ENCODE measurements at regions not wholly inside any gene's neighbourhood (a gene's known extent, or its start where the extent isn't known, plus 50 kb on each side); places are given as distances from the start of the nearest gene placed in this dataset.
"Not testable (repeated sequence)": the region's sequence is repeated elsewhere in the genome, so short reads cannot be mapped to it uniquely, and the experiment has no call there.

DNA sequence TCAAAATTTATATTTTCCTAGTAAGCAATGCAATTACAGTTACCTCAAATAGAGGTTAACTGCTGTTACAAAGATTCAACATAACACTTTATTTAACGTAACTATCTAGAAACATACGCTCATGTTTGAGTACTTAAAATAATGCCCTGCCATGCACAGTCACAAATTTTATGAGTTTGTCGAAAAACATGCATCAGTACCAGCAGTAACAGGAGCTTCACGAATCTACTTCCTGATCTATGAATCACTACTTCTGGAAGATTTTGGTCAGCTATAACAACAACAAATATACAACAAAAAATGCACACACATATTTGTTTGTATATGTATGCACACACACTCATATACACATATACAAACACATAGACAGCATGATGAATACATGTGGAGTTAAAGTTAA lies 881.8 kb downstream of the FSCB start:
- in situ Hi-C loops (cut with HindIII; ENCODE audit: low sequenced_read_pairs): no loop called here

DNA sequence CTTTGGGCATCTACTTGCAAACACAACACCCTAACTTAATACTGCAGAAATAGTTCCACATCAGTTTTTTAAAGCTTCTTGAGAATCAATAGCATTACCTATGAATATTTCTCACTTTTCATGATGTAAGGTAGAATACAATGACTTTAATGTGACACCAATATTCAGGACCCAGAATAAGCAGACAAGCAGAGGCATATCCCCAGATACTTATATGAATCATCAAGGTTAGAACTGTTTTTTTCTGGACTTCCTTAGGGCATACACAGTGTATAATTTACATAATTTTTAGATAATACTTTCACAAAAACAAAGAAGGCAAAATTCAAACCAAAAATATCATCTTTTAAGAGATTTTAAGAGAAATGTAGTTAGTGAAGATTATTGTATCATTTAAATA lies 885.8 kb downstream of the FSCB start:
- in situ Hi-C loops (cut with HindIII; ENCODE audit: low sequenced_read_pairs): no loop called here

GRCh38 chr14:43595096-43595772 lies 911.8 kb downstream of the FSCB start:
- in situ Hi-C loops (cut with HindIII; ENCODE audit: low sequenced_read_pairs): no loop called here

- in situ Hi-C loops (cut with HindIII; ENCODE audit: low sequenced_read_pairs): no loop called here
These were observed 915.3 kb downstream of the FSCB start for GRCh38 chr14:43591776-43592175.

- in situ Hi-C loops (cut with HindIII; ENCODE audit: low sequenced_read_pairs): no loop called here
These were observed 919.9 kb downstream of the FSCB start for GRCh38 chr14:43587183-43587582.

- in situ Hi-C loops (cut with HindIII; ENCODE audit: low sequenced_read_pairs): no loop called here
These were observed 927.4 kb downstream of the FSCB start for GRCh38 chr14:43579671-43580070.

- in situ Hi-C loops (cut with HindIII; ENCODE audit: low sequenced_read_pairs): no loop called here
These were observed 939.1 kb downstream of the FSCB start for GRCh38 chr14:43568022-43568421.

DNA sequence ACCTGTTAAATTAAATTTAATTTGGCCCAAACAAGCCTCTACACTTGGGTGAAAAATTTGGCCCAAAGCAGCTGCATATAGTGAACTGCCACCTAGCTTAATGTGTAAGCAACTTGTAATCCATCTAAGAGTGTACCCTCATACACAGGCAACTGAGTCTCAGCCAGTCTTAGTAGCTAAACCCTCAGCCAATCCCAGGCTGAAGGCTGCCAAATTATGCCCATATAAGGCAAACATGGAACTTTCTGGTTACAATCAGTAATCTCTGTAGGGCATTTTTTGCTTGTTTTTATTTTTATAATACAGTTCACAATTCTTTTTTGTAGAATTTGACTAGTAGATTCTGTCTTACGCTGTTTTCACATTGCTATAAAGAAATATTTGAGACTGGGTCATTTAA lies 958.7 kb downstream of the FSCB start:
- in situ Hi-C loops (cut with HindIII; ENCODE audit: low sequenced_read_pairs): no loop called here

DNA sequence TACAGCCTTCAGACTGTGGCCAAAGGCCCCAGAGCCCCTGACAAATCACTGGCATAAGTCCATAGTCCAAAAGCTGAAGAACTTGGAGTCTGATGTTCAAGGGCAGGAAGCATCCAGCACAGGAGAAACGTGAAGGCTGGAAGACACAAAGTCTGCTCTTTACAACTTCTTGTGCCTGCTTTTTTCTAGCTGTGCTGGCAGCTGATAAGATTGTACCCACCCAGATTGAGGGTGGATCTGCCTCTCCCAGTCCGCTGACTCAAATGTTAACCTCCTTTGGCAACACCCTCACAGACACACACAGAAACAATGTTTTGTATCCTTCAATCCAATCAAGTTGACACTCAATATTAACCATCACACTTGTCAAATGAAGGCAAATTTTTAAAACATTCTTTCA lies 959.5 kb downstream of the FSCB start:
- in situ Hi-C loops (cut with HindIII; ENCODE audit: low sequenced_read_pairs): not testable (repeated sequence)

- in situ Hi-C loops (cut with HindIII; ENCODE audit: low sequenced_read_pairs): no loop called here
These were observed 965.7 kb downstream of the FSCB start for GRCh38 chr14:43541356-43541755.

- in situ Hi-C loops (cut with HindIII; ENCODE audit: low sequenced_read_pairs): no loop called here
These were observed 966.1 kb downstream of the FSCB start for GRCh38 chr14:43540948-43541347.

GRCh38 chr14:43539210-43539609 lies 967.9 kb downstream of the FSCB start:
- in situ Hi-C loops (cut with HindIII; ENCODE audit: low sequenced_read_pairs): no loop called here

- in situ Hi-C loops (cut with HindIII; ENCODE audit: low sequenced_read_pairs): no loop called here
These were observed 971.7 kb downstream of the FSCB start for GRCh38 chr14:43535231-43535838.

GRCh38 chr14:43532825-43533416 lies 974.2 kb downstream of the FSCB start:
- in situ Hi-C loops (cut with HindIII; ENCODE audit: low sequenced_read_pairs): no loop called here

DNA sequence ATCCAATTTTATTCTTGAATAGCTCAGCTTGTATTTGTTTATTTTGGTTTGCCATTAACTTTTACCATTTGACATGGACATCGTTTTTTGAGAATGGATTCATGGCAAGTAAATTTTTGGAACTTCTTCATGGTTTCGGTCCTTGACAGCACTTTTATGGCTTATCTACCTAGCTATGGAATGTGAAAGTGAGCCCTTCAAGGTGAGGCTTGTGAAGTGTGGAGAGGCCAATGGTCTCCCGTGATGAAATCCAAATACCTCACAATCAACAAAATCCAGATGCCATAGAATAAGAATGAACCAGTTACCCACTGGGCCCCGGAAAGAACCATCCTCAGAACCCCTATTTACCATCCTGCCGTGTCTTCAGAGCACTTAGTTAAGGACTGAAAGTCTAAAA lies 978.8 kb downstream of the FSCB start:
- in situ Hi-C loops (cut with HindIII; ENCODE audit: low sequenced_read_pairs): no loop called here

GRCh38 chr14:43525658-43526057 lies 981.4 kb downstream of the FSCB start:
- in situ Hi-C loops (cut with HindIII; ENCODE audit: low sequenced_read_pairs): no loop called here

- in situ Hi-C loops (cut with HindIII; ENCODE audit: low sequenced_read_pairs): no loop called here
These were observed 984.2 kb downstream of the FSCB start for GRCh38 chr14:43522901-43523300.

- in situ Hi-C loops (cut with HindIII; ENCODE audit: low sequenced_read_pairs): no loop called here
These were observed 984.9 kb downstream of the FSCB start for GRCh38 chr14:43522191-43522590.

DNA sequence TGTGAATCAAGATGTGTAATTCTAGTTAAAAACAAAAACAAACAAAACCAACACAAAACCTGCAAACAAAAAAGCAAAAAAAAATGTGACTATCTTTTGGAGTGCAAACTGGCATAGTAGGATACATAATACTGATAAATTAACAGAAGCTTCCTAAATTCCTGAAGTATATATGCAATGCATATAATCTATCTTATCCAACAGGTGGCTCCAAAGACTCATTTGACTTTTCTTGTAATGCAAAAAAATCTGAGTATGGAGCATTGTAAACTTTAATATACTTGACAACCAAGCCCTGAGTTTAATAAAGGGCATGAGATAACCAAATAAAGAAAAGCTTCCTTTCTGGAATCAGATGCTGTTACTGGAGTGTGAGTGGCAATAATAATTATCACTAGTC lies 1003.6 kb downstream of the FSCB start:
- in situ Hi-C loops (cut with HindIII; ENCODE audit: low sequenced_read_pairs): no loop called here

GRCh38 chr14:43492359-43492758 lies 1014.7 kb downstream of the FSCB start:
- in situ Hi-C loops (cut with HindIII; ENCODE audit: low sequenced_read_pairs): not testable (repeated sequence)

DNA sequence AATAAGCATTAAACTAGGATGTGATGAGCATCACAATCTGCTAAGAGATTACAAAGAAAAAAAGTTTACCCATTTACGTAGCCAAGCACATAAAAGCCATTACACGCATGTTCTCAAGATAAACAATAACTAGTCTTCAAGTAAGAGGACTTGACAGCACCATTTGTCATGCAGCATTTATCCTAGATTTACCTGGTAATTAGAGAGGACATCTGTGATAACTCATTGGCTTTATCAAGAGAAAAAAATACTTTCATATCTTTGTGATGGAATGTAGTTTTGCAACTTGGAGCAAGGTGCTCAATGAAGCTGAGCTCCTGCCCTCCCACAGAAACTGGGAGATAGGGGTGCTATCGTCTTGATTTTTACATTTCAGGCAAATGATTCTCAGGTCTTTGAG lies 1023.7 kb downstream of the FSCB start:
- in situ Hi-C loops (cut with HindIII; ENCODE audit: low sequenced_read_pairs): no loop called here

DNA sequence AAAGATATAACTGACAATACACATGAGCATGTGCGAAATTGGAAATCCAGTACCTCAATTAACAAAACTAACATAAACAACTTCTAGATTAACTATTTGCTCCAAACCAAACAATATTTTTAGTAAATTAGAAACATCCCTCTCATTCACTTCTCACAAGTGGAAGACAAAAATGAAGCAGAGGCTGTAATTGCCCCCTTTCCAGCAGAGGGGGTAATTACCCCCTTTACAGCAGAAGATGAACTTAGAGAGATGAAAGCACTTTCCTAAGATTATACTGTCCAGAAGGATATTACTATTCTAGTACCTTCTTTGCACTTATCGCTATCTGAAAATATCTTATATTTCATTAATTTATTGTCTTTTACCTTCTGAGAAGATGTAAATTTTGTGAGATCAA lies 1025.2 kb downstream of the FSCB start:
- in situ Hi-C loops (cut with HindIII; ENCODE audit: low sequenced_read_pairs): no loop called here

DNA sequence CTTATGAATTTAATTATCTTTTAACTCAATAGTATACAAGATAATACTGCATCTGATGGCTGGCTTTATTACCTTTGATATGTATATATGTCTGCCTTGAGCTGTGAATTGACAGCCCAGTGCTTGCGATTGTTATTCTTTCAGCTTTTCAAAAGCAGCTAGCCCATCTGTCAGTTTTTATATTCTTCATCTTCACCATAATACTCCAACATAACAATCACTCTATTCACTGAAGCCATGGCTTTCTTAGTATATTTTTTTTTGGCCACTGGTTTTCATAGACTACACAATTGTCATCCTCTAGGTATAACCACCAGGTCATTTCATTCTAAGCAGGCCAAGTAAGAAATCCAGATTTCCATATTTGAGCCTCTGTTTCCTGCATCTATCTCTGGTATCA lies 1026.1 kb downstream of the FSCB start:
- in situ Hi-C loops (cut with HindIII; ENCODE audit: low sequenced_read_pairs): no loop called here

Measured in endothelial cell of hepatic sinusoid (primary cell).